Urinary bladder (tissue), 3 donors: ENCODE measurements at regions not wholly inside any gene's neighbourhood (a gene's known extent, or its start where the extent isn't known, plus 50 kb on each side); places are given as distances from the start of the nearest gene placed in this dataset.

Experiments
- DNase-seq: peaks from one replicate; pipeline ENCODE4 v3.0.0-alpha.2; 2015; ENCODE audit errors: extremely low spot score
- H3K27ac ChIP-seq: one replicate; pipeline ENCODE4 v1.5.1; 2013; ENCODE audit warnings: low read depth, mild to moderate bottlenecking, moderate library complexity
- H3K36me3 ChIP-seq: one replicate; pipeline ENCODE4 v1.6.1; 2013; ENCODE audit warnings: mild to moderate bottlenecking, moderate library complexity; ENCODE audit not compliant: insufficient read depth
- H3K4me1 ChIP-seq: one replicate; pipeline ENCODE4 v1.6.1; 2013; ENCODE audit warnings: mild to moderate bottlenecking, moderate library complexity; ENCODE audit not compliant: insufficient read depth
- H3K4me3 ChIP-seq: one replicate; pipeline ENCODE4 v1.5.1; 2013; ENCODE audit warnings: low read depth, low read length
- WGBS: extraction: QIAGEN DNeasy Blood & Tissue Kit; methylation state at CpG from one replicate; pipeline ENCODE4 v1.1.7; 2013; 5-methylcytosine and 5-hydroxymethylcytosine counted together
- donor health status: healthy with polysubstance abuse.
- donor health status: healthy.

GRCh38 chr14:82328442-82328841 lies 794.8 kb upstream of the SEL1L start:
- no peak overlapping the region for H3K4me3 ChIP-seq
- H3K36me3 ChIP-seq = no peaks in the 10 kb centered on the region
- DNase-seq = no peak
- 77% methylated on average over 4 of the region's 4 CpGs for WGBS
- H3K27ac ChIP-seq = no peak overlapping the region
- H3K4me1 ChIP-seq = no peaks in the 10 kb centered on the region

- H3K4me3 ChIP-seq = no peak overlapping the region
- no peaks in the 10 kb centered on the region for H3K4me1 ChIP-seq
- no peak overlapping the region for H3K27ac ChIP-seq
- WGBS = 38% methylated on average over 2 of the region's 2 CpGs
- H3K36me3 ChIP-seq = no peaks in the 10 kb centered on the region
- DNase-seq = peak; percentile 31
Measured at GRCh38 chr14:82341261-82341810, 807.7 kb upstream of the SEL1L start.

- no peaks in the 10 kb centered on the region for H3K36me3 ChIP-seq
- H3K4me3 ChIP-seq = no peak overlapping the region
- no peak for DNase-seq
- H3K4me1 ChIP-seq = no peaks in the 10 kb centered on the region
- H3K27ac ChIP-seq = no peak overlapping the region
Measured at GRCh38 chr14:82342596-82342995, 808.9 kb upstream of the SEL1L start.

- no peak overlapping the region for H3K4me3 ChIP-seq
- H3K4me1 ChIP-seq = no peaks in the 10 kb centered on the region
- no peak overlapping the region for H3K27ac ChIP-seq
- H3K36me3 ChIP-seq = no peaks in the 10 kb centered on the region
- DNase-seq = no peak
Measured at GRCh38 chr14:82345184-82345583, 811.5 kb upstream of the SEL1L start.

GRCh38 chr14:82354126-82354525 lies 820.5 kb upstream of the SEL1L start:
- Histone ChIP-seq H3K4me1 (no peaks in the 10 kb centered on the region), H3K4me3 (no peak overlapping the region), H3K36me3 (no peaks in the 10 kb centered on the region), H3K27ac (no peak overlapping the region)
- no peak for DNase-seq

GRCh38 chr14:82359201-82359600 lies 825.5 kb upstream of the SEL1L start:
- H3K4me3 ChIP-seq = no peak overlapping the region
- no peaks in the 10 kb centered on the region for H3K4me1 ChIP-seq
- no peaks in the 10 kb centered on the region for H3K36me3 ChIP-seq
- WGBS = 79% methylated on average over 3 of the region's 3 CpGs
- H3K27ac ChIP-seq = no peak overlapping the region
- DNase-seq = no peak

- DNase-seq = no peak
- Histone ChIP-seq H3K4me3 (no peak overlapping the region), H3K27ac (no peak overlapping the region), H3K36me3 (no peaks in the 10 kb centered on the region), H3K4me1 (no peaks in the 10 kb centered on the region)
Measured at GRCh38 chr14:82362452-82362851, 828.8 kb upstream of the SEL1L start.

- H3K36me3 ChIP-seq = no peaks in the 10 kb centered on the region
- no peak for DNase-seq
- H3K27ac ChIP-seq = no peak overlapping the region
- H3K4me1 ChIP-seq = no peaks in the 10 kb centered on the region
- 94% methylated on average over 4 of the region's 4 CpGs for WGBS
- no peak overlapping the region for H3K4me3 ChIP-seq
Measured at GRCh38 chr14:82365471-82365870, 831.8 kb upstream of the SEL1L start.

- no peak for DNase-seq
- H3K4me3 ChIP-seq = no peak overlapping the region
- H3K4me1 ChIP-seq = no peaks in the 10 kb centered on the region
- H3K27ac ChIP-seq = no peak overlapping the region
- WGBS = 74% methylated on average over 2 of the region's 2 CpGs
- H3K36me3 ChIP-seq = no peaks in the 10 kb centered on the region
Measured at GRCh38 chr14:82366803-82367202, 833.1 kb upstream of the SEL1L start.

GRCh38 chr14:82379291-82379690 lies 845.6 kb upstream of the SEL1L start:
- Histone ChIP-seq H3K4me3 (no peak overlapping the region), H3K4me1 (no peaks in the 10 kb centered on the region), H3K27ac (no peak overlapping the region), H3K36me3 (no peaks in the 10 kb centered on the region)
- no peak for DNase-seq
- 73% methylated on average over 2 of the region's 2 CpGs for WGBS

- DNase-seq = no peak
- Histone ChIP-seq H3K4me3 (no peak overlapping the region), H3K27ac (no peak overlapping the region), H3K36me3 (no peaks in the 10 kb centered on the region), H3K4me1 (no peaks in the 10 kb centered on the region)
Measured at GRCh38 chr14:82385048-82385447, 851.4 kb upstream of the SEL1L start.

GRCh38 chr14:82387699-82388098 lies 854.0 kb upstream of the SEL1L start:
- Histone ChIP-seq H3K27ac (no peak overlapping the region), H3K4me1 (no peaks in the 10 kb centered on the region), H3K36me3 (no peaks in the 10 kb centered on the region), H3K4me3 (no peak overlapping the region)
- DNase-seq = no peak
- 89% methylated on average over 2 of the region's 2 CpGs for WGBS

- no peak overlapping the region for H3K27ac ChIP-seq
- H3K4me3 ChIP-seq = no peak overlapping the region
- no peaks in the 10 kb centered on the region for H3K36me3 ChIP-seq
- no peaks in the 10 kb centered on the region for H3K4me1 ChIP-seq
- DNase-seq = no peak
- 65% methylated on average over 4 of the region's 4 CpGs for WGBS
Measured at GRCh38 chr14:82388488-82388887, 854.8 kb upstream of the SEL1L start.

- no peak for DNase-seq
- 98% methylated on average over 1 of the region's 1 CpG for WGBS
- no peak overlapping the region for H3K27ac ChIP-seq
- H3K4me1 ChIP-seq = no peaks in the 10 kb centered on the region
- H3K36me3 ChIP-seq = no peaks in the 10 kb centered on the region
- no peak overlapping the region for H3K4me3 ChIP-seq
Measured at GRCh38 chr14:82390586-82390985, 856.9 kb upstream of the SEL1L start.

- no peaks in the 10 kb centered on the region for H3K4me1 ChIP-seq
- H3K4me3 ChIP-seq = no peak overlapping the region
- WGBS = 84% methylated on average over 2 of the region's 2 CpGs
- H3K36me3 ChIP-seq = no peaks in the 10 kb centered on the region
- DNase-seq = no peak
- no peak overlapping the region for H3K27ac ChIP-seq
Measured at GRCh38 chr14:82394916-82395315, 861.3 kb upstream of the SEL1L start.
